GM18951 (cell line): ENCODE measurements at regions not wholly inside any gene's neighbourhood (a gene's known extent, or its start where the extent isn't known, plus 50 kb on each side); places are given as distances from the start of the nearest gene placed in this dataset.

Experiments used
- POLR2A ChIP-seq: IDR thresholded peaks from 4 replicates; pipeline ENCODE4 v1.6.1; 2011; ENCODE audit warnings: mild to moderate bottlenecking; ENCODE audit not compliant: insufficient read length, insufficient read depth; ENCODE audit errors: extremely low read depth
- in situ Hi-C: fragments of 300-500 bp; cut with MboI; formaldehyde crosslinking; loops from one replicate; pipeline ENCODE4 v1.12.0; 2022; ENCODE audit warnings: low sequenced_read_pairs, mixed read lengths, inconsistent platforms; ENCODE audit not compliant: unreplicated experiment

DNA sequence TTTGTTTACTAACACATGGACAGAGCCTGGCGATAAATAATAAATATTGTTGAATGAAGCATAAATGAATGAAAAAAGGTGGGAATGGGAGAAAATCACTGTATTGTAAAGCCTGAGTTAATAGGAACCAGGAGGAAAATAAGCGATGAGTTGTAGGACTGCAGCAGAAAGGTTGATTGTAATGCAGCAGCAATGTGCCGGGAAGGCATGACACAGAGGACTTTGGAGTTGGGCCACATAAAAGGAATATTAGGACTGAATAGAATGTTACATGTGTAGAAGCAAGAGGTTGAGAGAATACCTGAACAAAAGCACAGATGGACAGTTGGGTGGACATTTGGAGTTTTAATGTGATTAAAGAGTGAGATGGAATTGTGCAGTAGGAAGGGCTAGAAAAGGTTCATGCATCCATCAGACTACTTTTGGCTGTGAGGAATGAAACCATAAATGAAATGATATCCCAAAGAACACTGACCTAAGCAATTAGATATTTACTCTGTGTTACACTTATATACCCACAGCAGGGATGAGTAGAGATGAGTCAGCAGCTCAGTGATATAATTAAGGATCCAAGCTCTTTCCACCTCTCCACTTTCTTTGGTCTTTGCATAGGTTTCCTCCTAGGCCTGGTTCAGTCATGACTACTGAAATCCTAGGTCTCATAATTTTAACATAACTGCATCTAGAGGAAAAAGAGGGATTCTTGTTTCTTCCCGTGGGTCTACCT, 55.4 kb downstream of the CCER1 start:
- in situ Hi-C loops: no loop called here
- TF ChIP-seq POLR2A: no peak

DNA sequence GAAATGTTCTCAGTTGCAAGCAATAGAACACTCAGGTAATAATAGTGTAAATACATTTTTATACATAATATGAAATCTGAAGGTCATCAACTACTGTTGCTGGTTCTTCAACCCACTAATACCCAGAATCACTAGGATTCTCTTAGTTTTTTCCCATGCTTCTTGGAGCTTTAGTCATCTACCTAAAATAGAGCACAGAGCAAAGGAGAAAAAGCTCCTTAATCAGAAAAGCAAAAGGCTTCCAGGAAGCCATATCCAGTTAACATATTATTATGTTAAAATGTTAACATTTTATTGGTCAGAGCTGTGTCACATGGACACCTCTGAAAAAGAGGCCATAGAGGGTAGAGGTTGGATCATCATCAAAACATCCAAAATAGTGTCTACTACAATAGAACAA, 57.0 kb downstream of the CCER1 start:
- no peak for TF ChIP-seq POLR2A
- in situ Hi-C loops: no loop called here

DNA sequence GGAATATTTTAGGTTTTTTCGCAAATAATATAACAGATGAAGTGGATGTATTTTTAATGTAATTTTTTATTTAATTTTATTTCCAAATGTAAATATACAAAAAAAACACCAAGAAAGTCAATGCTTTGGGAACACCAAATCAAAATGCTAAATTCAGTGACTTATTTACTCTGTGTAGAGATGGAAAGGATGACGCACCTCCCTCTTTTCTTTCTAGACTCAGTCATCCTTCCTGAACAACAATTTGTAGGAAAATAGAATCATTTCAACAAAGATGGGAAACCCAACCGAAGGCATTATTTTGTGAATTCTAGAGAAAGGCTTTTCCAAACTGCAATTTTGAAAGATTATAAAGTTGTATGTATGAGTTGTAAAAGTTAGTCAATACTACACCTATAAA, 57.7 kb downstream of the CCER1 start:
- in situ Hi-C loops: no loop called here
- TF ChIP-seq POLR2A: no peak

DNA sequence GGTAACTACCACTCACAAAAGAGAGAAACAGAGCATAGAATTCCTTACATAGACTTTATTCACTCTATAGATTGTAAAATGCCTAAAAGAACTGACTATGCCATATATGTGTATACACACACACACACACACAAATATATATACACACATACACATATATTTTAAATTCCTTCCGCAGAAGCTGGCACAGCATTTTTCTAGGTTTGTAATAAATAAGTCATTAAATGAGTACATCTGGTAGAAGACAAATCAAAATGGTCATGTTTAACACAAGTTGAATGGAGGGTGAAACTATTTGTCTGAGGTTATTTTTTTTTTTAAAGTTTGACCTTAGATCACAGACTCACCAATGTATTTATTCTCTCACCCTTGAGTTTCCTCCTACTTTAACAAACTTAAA, 58.2 kb downstream of the CCER1 start:
- in situ Hi-C loops: no loop called here
- no peak for TF ChIP-seq POLR2A

DNA sequence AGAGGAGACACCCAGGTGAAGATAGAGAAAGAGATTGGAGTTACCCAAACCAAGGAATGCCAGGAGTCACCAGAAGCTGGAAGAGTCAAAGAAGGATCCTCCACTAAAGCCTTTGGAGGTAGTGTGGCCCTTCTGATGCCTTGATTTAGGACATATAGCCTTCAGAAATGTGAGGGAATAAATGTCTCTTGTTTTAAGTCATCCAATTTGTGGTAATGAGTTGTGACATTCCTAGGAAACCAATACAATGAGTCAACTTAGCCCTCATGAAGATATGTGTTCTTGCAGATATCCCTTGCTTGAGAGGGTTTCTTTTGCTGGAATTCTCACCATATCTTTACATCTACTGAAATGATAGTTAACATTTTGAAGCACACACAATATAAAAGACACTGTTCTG, 58.8 kb downstream of the CCER1 start:
- TF ChIP-seq POLR2A: no peak
- in situ Hi-C loops: no loop called here

DNA sequence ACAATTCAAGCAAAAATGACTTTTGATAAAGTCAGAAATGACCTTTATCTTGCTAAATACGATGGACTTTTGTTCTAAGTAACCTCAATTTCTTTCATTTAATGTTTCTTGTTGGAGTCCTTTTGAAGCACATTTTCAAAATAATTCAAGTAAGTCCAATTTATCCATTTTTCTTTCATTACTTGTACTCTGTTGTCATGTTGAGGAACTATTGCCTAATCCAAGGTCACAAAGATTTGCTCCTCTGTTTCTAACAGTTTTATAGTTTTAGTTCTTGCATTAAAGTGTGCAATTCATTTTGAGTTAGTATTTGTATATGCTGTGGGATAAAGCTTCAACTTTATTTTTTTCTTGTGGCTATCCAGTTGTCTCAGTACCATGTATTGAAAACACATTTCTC, 66.7 kb downstream of the CCER1 start:
- TF ChIP-seq POLR2A: no peak

DNA sequence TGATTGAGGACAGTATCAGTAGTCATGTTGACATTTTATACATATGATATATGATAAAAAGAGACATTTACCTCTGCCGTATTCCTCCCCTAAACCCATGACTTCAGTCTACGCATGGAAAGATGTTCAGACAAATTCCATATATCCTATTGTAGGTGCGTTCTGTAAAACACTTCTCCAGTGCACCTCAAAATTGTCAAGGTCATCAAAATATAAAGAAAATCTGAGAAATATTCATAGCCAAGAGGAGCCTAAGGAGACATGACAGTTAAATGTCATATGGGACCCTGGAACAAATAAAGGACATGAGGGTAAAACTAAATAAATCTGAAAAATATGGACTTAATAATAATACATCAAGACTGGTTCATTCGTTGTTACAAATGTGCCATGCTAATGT, 71.5 kb downstream of the CCER1 start:
- TF ChIP-seq POLR2A: no peak
- in situ Hi-C loops: no loop called here

More for the DNA sequence above, 66.7 kb downstream of the CCER1 start:
- in situ Hi-C loops: no loop called here

DNA sequence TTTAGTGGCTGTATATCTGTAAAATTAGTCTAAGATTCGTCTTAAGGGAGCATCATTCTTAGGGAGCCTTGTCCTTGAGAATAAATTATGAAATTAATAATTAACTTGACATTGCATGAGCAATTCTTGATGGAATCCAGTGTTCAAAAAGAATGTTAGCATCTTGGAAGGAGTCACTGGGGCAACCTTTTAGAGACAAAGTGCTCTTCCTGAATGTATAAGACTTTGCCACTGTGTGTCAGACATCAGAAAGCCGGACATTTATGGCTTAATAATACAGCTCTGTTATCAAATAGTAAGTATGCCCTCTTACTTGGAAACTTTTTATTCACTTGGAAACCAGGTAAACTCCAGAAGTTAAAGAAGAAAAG, 83.3 kb downstream of the CCER1 start:
- in situ Hi-C loops: no loop called here
- no peak for TF ChIP-seq POLR2A

DNA sequence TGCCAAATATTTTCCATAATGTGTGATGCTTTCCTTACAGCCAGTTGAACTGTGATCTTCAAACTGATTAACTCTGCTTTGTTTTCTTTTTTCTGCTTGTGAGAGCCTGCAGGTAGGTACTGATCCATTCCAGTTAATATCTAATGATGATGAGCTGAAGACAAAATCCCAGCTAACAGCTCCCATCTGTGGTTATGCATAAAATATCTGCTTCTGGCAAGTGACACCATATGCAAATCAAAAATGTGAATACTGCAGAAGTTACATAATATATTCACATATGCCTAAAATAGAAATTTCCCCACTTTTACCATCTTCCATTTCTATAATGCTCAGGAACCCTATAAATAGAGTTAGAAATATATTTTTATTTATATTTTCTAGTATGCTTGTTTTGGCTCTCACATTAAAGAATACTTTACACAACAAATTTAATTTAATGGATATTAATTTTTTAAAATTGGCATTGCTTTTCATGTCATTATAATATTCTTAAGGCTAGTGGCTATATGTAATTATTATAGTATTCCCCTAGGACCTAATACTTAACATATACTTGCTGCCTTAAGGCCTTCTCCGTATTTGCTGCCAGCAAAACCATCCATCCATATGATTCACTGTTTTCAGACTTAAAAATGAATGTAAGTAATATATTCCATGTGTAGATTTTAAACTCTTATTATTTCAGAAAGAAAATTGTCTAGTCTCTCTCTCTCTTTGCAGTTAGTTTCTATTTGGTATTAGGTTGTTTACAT, 83.8 kb downstream of the CCER1 start:
- no peak for TF ChIP-seq POLR2A
- in situ Hi-C loops: no loop called here

DNA sequence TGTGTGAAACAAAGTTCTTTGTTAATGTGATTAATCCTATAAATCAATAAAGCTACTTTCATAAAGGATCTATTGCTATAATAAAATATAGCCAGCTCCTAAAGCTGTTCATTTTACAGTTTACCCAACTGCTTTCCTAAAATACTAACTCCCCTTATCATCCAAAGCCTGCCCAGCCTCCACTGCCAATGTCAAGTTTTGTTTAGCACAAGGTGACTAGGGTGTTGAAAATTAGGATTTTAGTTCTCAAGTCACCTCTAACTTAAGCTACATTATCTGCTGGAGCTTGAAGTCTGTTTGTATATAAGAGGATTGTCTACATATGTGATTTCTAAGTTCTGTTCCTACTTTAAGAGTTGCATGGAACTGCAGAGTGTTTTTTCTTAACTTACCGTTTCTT, 86.3 kb downstream of the CCER1 start:
- in situ Hi-C loops: no loop called here
- no peak for TF ChIP-seq POLR2A

DNA sequence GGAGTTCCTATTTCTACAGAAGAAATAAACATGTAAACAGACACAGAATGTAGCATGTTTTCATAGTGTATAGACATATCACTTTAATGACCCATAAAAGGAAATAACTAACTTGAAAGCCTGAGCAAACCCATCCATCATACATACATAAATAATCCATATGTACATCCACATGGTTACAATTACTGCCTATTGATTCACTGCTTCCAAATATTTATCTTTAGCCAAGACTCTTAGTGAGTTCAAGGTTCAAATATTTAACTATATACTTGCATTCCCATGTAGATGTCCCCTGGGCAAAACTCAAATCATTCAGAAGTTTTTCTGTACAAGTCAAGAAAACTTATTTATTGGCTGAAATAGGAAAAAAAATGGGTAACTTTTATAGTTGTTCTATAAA, 95.4 kb downstream of the CCER1 start:
- in situ Hi-C loops: no loop called here
- no peak for TF ChIP-seq POLR2A

DNA sequence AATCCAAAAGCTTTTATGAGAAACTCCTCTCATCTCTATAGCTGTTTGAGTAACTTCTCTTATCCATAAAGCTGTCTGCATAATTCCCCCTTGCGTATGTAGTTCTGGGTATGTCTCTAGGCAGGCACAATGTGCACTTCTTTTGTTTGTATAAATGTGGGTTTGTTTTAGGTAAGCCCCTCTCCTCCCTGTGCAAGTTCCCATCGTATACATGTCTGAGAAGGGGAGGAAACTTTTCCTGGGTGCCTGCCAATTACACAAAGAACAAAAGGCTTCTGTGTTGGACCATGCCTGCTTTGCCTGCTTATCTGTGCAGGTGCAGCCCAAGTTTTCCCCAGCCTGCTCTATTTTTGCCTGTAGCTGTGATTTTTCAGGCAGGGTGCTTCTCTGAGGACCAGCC, 96.7 kb downstream of the CCER1 start:
- in situ Hi-C loops: no loop called here

DNA sequence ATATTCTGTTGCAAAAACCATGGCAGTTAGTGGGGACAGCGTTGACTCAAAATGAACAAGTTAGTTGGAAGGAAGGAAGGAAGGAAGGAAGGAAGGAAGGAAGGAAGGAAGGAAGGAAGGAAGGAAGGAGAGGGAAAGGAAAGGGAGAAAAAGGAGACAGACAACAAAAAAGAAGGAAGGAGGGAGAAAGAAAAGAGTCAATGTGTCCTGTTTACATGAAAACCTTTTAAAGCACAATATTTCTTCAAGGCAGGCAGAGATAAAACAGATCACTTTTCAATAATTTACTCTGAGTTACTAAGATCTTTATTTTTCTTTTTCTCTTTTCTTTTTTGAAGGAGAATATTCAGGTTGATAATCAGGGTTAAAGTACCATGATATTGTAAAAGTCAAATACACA, 99.4 kb downstream of the CCER1 start:
- in situ Hi-C loops: no loop called here
- no peak for TF ChIP-seq POLR2A

More for the DNA sequence above, 96.7 kb downstream of the CCER1 start:
- TF ChIP-seq POLR2A: no peak

DNA sequence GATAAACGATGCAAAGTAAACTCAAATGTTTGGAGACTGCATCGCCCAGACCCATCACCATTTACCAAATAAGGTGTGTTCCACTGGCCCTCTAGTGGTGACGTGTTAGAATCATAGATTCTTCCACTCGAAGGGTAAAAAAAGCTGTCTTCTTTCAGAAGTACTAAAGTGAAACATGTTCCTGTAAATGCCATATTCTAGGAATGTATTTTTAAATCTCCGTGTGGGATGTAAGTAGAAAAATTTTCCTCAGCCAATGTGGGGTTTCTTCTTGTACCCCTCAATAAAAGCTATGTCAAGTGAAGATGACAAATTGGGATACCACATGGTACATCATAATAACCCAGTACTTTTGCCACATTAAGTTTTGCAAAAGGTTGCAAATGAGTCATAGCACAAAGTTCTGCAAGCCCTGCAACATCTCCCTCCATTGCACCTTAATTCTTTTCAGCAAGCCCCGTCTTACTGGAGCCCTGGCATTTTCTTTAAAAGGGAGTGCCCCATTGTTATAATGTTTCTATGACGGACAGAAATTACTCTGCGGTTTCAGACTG, 100.8 kb downstream of the CCER1 start:
- in situ Hi-C loops: no loop called here
- TF ChIP-seq POLR2A: no peak
